Kidney glomerular epithelial cell (primary cell): ENCODE measurements at regions not wholly inside any gene's neighbourhood (a gene's known extent, or its start where the extent isn't known, plus 50 kb on each side); places are given as distances from the start of the nearest gene placed in this dataset.

Source experiments
- DNase-seq: peaks from one replicate; lab custom pipeline; 2025; lab: John Stamatoyannopoulos, UW

GRCh38 chr4:26020083-26020668 lies 106.2 kb downstream of the SMIM20 start:
- no peak for DNase-seq

- DNase-seq, result peak; percentile 51
Measured at GRCh38 chr4:26020881-26021280, 106.9 kb downstream of the SMIM20 start.

GRCh38 chr4:26021417-26022345 lies 107.7 kb downstream of the SMIM20 start:
- no peak for DNase-seq

GRCh38 chr4:26022346-26023202 lies 108.6 kb downstream of the SMIM20 start:
- DNase-seq, result peak; percentile 22

- DNase-seq, result no peak
Measured at GRCh38 chr4:26023203-26023972, 109.4 kb downstream of the SMIM20 start.

GRCh38 chr4:26024079-26024478 lies 110.1 kb downstream of the SMIM20 start:
- no peak for DNase-seq

- no peak for DNase-seq
Measured at GRCh38 chr4:26028133-26028792, 114.2 kb downstream of the SMIM20 start.

- peak; percentile 21 for DNase-seq
Measured at GRCh38 chr4:26028793-26029567, 115.0 kb downstream of the SMIM20 start.

- DNase-seq, result no peak
Measured at GRCh38 chr4:26029568-26030131, 115.6 kb downstream of the SMIM20 start.

GRCh38 chr4:26030260-26030667 lies 116.2 kb downstream of the SMIM20 start:
- no peak for DNase-seq

GRCh38 chr4:26030780-26031179 lies 116.8 kb downstream of the SMIM20 start:
- no peak for DNase-seq

GRCh38 chr4:26031704-26032103 lies 117.7 kb downstream of the SMIM20 start:
- DNase-seq, result no peak

- peak; percentile 89 for DNase-seq
Measured at GRCh38 chr4:26032142-26032541, 118.1 kb downstream of the SMIM20 start.

GRCh38 chr4:26032630-26033317 lies 118.8 kb downstream of the SMIM20 start:
- DNase-seq, result peak; percentile 89

GRCh38 chr4:26033389-26033788 lies 119.4 kb downstream of the SMIM20 start:
- DNase-seq, result no peak

- DNase-seq, result no peak
Measured at GRCh38 chr4:26034849-26035248, 120.8 kb downstream of the SMIM20 start.

GRCh38 chr4:26035921-26036320 lies 121.9 kb downstream of the SMIM20 start:
- no peak for DNase-seq

GRCh38 chr4:26039639-26040359 lies 125.8 kb downstream of the SMIM20 start:
- DNase-seq, result no peak

- DNase-seq, result no peak
Measured at GRCh38 chr4:26044524-26044923, 130.5 kb downstream of the SMIM20 start.
